ENCODE measurements at regions not wholly inside any gene's neighbourhood (a gene's known extent, or its start where the extent isn't known, plus 50 kb on each side); places are given as distances from the start of the nearest gene placed in this dataset.

GRCh38 chr7:54416678-54417077 is 125.5 kb upstream of the VSTM2A start:
- H3K4ac ChIP-seq (replicated peaks; ENCODE audit: insufficient read length, low read depth, low read length): no peak overlapping the region
- H3K4me2 ChIP-seq (ENCODE audit: insufficient read depth in 1 of 2, low read depth in 2 of 2, low read length in 2 of 2): no peak overlapping the region
- H3K4me1 ChIP-seq (replicated peaks in 1 of 4; ENCODE audit: control insufficient read depth in 3 of 4, insufficient read depth in 4 of 4, low read length in 3 of 4): peaks cover 0 to 2% (median 0%) of the 10 kb centered on the region in 4 experiments; a peak in 1 of 7 replicates
- no peak overlapping the region for H3K18ac ChIP-seq (ENCODE audit: extremely low read depth, low read length)
- no peaks in the 10 kb centered on the region for H3K79me2 ChIP-seq (ENCODE audit: control insufficient read depth in 1 of 2, insufficient read depth in 2 of 2, low read length in 2 of 2)
- H3K9me3 ChIP-seq (ENCODE audit: insufficient read depth in 2 of 2, low read depth in 1 of 2, low read length in 1 of 2): no peaks in the 10 kb centered on the region; a peak in 1 of 4 replicates
- DNase-seq (ENCODE audit: low read depth in 1 of 2, low spot score in 2 of 2) (no peak), FAIRE-seq (no peak)
- H3K23ac ChIP-seq (ENCODE audit: insufficient read length): no peak overlapping the region
- H3K27me3 ChIP-seq (replicated peaks in 1 of 4; ENCODE audit: control insufficient read depth in 3 of 4, extremely low read depth in 1 of 4, insufficient read depth in 3 of 4, low read length in 3 of 4): no peaks in the 10 kb centered on the region
- ChIA-PET POLR2A (ENCODE audit: partially characterized antibody) (no interaction called here), CTCF (ENCODE audit: partially characterized antibody) (interaction anchor here (0.6 kb wide), 1 partner anchor 22 kb away, joined by 3 read pairs; no protein-coding TSS in a partner anchor)
- no peaks in the 10 kb centered on the region for H3K79me1 ChIP-seq (ENCODE audit: low read depth, low read length)
- H2BK5ac ChIP-seq (ENCODE audit: low read depth, low read length): no peak overlapping the region
- no peaks in the 10 kb centered on the region for H3K36me3 ChIP-seq (ENCODE audit: control insufficient read depth in 2 of 4, insufficient read depth in 4 of 4, low read length in 3 of 4)
- no peak overlapping the region for H3K4me3 ChIP-seq (ENCODE audit: extremely low read depth in 1 of 4, insufficient read depth in 2 of 4, low read depth in 3 of 4, low read length in 4 of 4)
- H4K5ac ChIP-seq (ENCODE audit: insufficient read length, low read depth, low read length): no peak overlapping the region
- no peak overlapping the region for H2BK120ac ChIP-seq (replicated peaks; ENCODE audit: low read depth, low read length)
- no peak overlapping the region for H4K8ac ChIP-seq (ENCODE audit: extremely low read depth, insufficient read depth, low read length)
- no peak overlapping the region for H3K14ac ChIP-seq (ENCODE audit: insufficient read length)
- H2AFZ ChIP-seq (ENCODE audit: low read length): no peak overlapping the region
- 84% methylated on average over 3 of the region's 3 CpGs; no CpG with 5 or more reads in 1 of the 2 experiments for WGBS, 2 experiments (ENCODE audit: extremely low coverage in 1 of 2, insufficient coverage in 1 of 2, insufficient read length in 1 of 2, insufficient replicate concordance in 2 of 2, low coverage in 1 of 2, low lambda C conversion rate in 2 of 2, missing lambda C conversion rate in 1 of 2)
- no peak overlapping the region for H2BK15ac ChIP-seq (ENCODE audit: low read length)
- no peaks in the 10 kb centered on the region for H3K23me2 ChIP-seq (ENCODE audit: low read depth, low read length)
- H2AK5ac ChIP-seq (ENCODE audit: low read depth, low read length): no peak overlapping the region
- H4K20me1 ChIP-seq (replicated peaks in 1 of 2; ENCODE audit: control insufficient read depth in 1 of 2, insufficient read depth in 2 of 2, low read length in 2 of 2): no peaks in the 10 kb centered on the region
- no peak overlapping the region for H2BK12ac ChIP-seq (ENCODE audit: low read depth, low read length)
- no peak overlapping the region for H3K27ac ChIP-seq (ENCODE audit: low read depth, low read length)
- no peak overlapping the region for H3K56ac ChIP-seq (replicated peaks; ENCODE audit: insufficient read length, low read depth, low read length)
- no peak overlapping the region for H3K9ac ChIP-seq (replicated peaks in 1 of 4; ENCODE audit: extremely low read depth in 1 of 4, low read depth in 3 of 4, low read length in 3 of 4)
- H2BK20ac ChIP-seq (ENCODE audit: low read length): no peak overlapping the region
- no peak overlapping the region for H4K91ac ChIP-seq (replicated peaks; ENCODE audit: insufficient read length, low read length)
- TF ChIP-seq KDM1A (IDR thresholded peaks at IDR 0.05; ENCODE audit: borderline replicate concordance, low read length): no peak
- TF ChIP-seq E2F6 (IDR thresholded peaks at IDR 0.05): no peak
- TF ChIP-seq RNF2 (IDR thresholded peaks at IDR 0.05; ENCODE audit: borderline replicate concordance, low read depth, low read length, missing control alignments, poor library complexity, severe bottlenecking): no peak
- TF ChIP-seq CBX5 (IDR thresholded peaks at IDR 0.05; ENCODE audit: low read depth, low read length): no peak
- TF ChIP-seq SP4 (IDR thresholded peaks at IDR 0.05; ENCODE audit: low read length): no peak
- TF ChIP-seq BRCA1 (IDR thresholded peaks at IDR 0.05; ENCODE audit: low read depth, low read length): no peak
- no peak for TF ChIP-seq USF2 (IDR thresholded peaks at IDR 0.05; ENCODE audit: low read length)
- no peak for TF ChIP-seq GABPA (IDR thresholded peaks at IDR 0.05; ENCODE audit: borderline replicate concordance, insufficient read depth, low read length)
- no peak for TF ChIP-seq ATF2 (IDR thresholded peaks at IDR 0.05; ENCODE audit: low read length)
- TF ChIP-seq CBX8 (IDR thresholded peaks at IDR 0.05; ENCODE audit: borderline replicate concordance, low read depth, low read length): no peak
- TF ChIP-seq TEAD4 (IDR thresholded peaks at IDR 0.05; ENCODE audit: low read depth, low read length): no peak

Measured in H1 (cell line).